Heart right ventricle (tissue), 16 donors: ENCODE measurements at regions not wholly inside any gene's neighbourhood (a gene's known extent, or its start where the extent isn't known, plus 50 kb on each side); places are given as distances from the start of the nearest gene placed in this dataset.

Experiments
- ATAC-seq, 8 donors: fragments of 200-7000 bp; cut with Tn5 transposase; one replicate each; pipeline ENCODE4 v1.9.1; 2020; ENCODE audit warnings: mild to moderate bottlenecking in 8 of 8, moderate library complexity in 8 of 8, moderate number of reproducible peaks in 1 of 8
- DNase-seq, 2 donors: peaks; one replicate each; pipeline ENCODE4 v3.0.0-alpha.2; 2020
- H3K27ac ChIP-seq, 10 donors: fragments of 200-600 bp; sonication (generic) in 2 of 10; one replicate each; pipeline versions ENCODE4 v1.5.0 to v1.8.0; 2020 to 2022; ENCODE audit warnings: mild to moderate bottlenecking in 3 of 10
- H3K27me3 ChIP-seq, 7 donors: fragments of 200-600 bp; one replicate each; pipeline ENCODE4 v1.8.0; 2021 to 2022; ENCODE audit warnings: mild to moderate bottlenecking in 2 of 7
- H3K36me3 ChIP-seq, 9 donors: fragments of 200-600 bp; sonication (generic) in 1 of 9; one replicate each; pipeline versions ENCODE4 v1.5.0 to v1.8.0; 2020 to 2022; ENCODE audit warnings: mild to moderate bottlenecking in 2 of 9
- H3K4me1 ChIP-seq, 9 donors: fragments of 200-600 bp; sonication (generic) in 1 of 9; one replicate each; pipeline versions ENCODE4 v1.5.0 to v1.8.0; 2020 to 2022; ENCODE audit warnings: mild to moderate bottlenecking in 4 of 9
- H3K4me3 ChIP-seq, 10 donors: fragments of 200-600 bp; sonication (generic) in 2 of 10; one replicate each; pipeline versions ENCODE4 v1.5.0 to v1.8.0; 2020 to 2022; ENCODE audit warnings: mild to moderate bottlenecking in 7 of 10, moderate library complexity in 2 of 10
- H3K9me3 ChIP-seq, 11 donors: fragments of 200-600 bp in 10 of 11; sonication (generic) in 2 of 11; one replicate each; pipeline versions ENCODE4 v1.5.0 to v1.8.0; 2013 to 2022; ENCODE audit warnings: mild to moderate bottlenecking in 2 of 11, control low read depth in 1 of 11, moderate library complexity in 1 of 11
- CTCF ChIP-seq, 9 donors: fragments of 200-600 bp; sonication (generic) in 2 of 9; IDR thresholded peaks; one replicate each; pipeline versions ENCODE4 v1.5.0 to v1.8.0; 2021 to 2022; ENCODE audit warnings: antibody characterized with exemption in 9 of 9, mild to moderate bottlenecking in 5 of 9, moderate library complexity in 1 of 9
- WGBS, 2 donors: extraction: QIAGEN DNeasy Blood & Tissue Kit; methylation state at CpG; one replicate each; pipeline ENCODE4 v1.1.7; 2013; ENCODE audit warnings: inconsistent platforms in 1 of 2; 5-methylcytosine and 5-hydroxymethylcytosine counted together
- intact Hi-C, 10 donors: fragments of 100-400 bp; cut with DNase I; formaldehyde crosslinking; loops; one replicate each; pipeline versions ENCODE4 v1.11.1 to v1.14.2; 2022
- donor health status: Arrhythmogenic right ventricular cardiomyopathy.
- donor health status: ischemic (EF 13 %, LVEDD 7.1; RV severe dilation, severe dysfunction).
- donor health status: healthy with polysubstance abuse.
- donor health status: DM: no; HTN: yes; CAD: no.
- donor health status: DM: no; HTN: no; CAD: no.
- donor health status: ischemic (EF 25% LVEDD 6.9; RV normal size, moderate dysfunction).
- donor health status: ischemic (EF 25% LVEDD 5.7; RV mildly dilated, moderate dysfunction).
- donor health status: healthy.
- donor health status: DM: yes; HTN: yes; CAD: no.
- donor health status: Ischemic cardiomyopathy.
- donor health status: ischemic (EF 35%, LVEDD 5.7; RV mildly dilated, moderate dysfunction).
- donor health status: nonischemic (EF 11% LVEDD 7.7; RV severe dilation, severe dysfunction).
- donor health status: DM: yes; HTN: yes; CAD: no.
- donor health status: PGD.
- donor health status: ischemic (EF 29% LVEDD 5.4; RV normal size, mild dysfunction).
- donor health status: nonischemic (EF 23%, LVEDD 6.1; RV moderate dilation, normal function).

DNA sequence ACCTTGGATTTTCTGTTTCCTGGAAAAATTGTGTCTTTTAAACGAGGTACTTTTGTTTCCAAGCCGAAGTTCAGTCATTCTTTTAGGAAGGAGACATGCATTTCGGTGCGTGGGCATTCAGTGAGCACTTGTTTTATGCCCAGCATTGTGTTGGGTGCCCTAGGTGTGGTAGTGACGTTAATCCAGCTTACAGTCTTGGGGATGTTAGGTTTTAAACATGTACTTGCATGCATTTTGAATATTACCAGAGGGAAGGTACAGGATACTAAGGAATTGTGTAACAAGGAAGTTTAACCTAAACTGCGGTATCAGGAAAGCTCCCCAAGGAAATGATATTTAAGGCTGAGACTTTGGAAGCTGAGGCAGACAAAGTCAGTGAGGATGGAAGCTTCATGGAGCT, 66.3 kb downstream of the ARHGAP35 start:
- no peak for ATAC-seq
- H3K36me3 ChIP-seq, result peaks cover 0 to 14% (median 0%) of the 10 kb centered on the region in 9 donors
- H3K4me1 ChIP-seq, result peaks cover 13 to 89% (median 75%) of the 10 kb centered on the region in 9 donors
- no peaks in the 10 kb centered on the region for H3K9me3 ChIP-seq
- no peak overlapping the region for H3K4me3 ChIP-seq
- WGBS, 2 donors, result 58 to 59% methylated on average over 6 of the region's 6 CpGs
- H3K27me3 ChIP-seq, result no peaks in the 10 kb centered on the region
- no peak for DNase-seq
- H3K27ac ChIP-seq, result peak overlapping the region in 7 of 10 donors; percentile 34 to 80 (median 62)
- TF ChIP-seq CTCF (IDR thresholded peaks at IDR 0.05), result no peak
- intact Hi-C loops, result loop anchor here in 7 of 10 donors (5.0 to 10.0 kb wide), 5 partner anchors 40 to 65 kb away; partner anchors contain the start of gene ARHGAP35 (in 5 of the 7)

DNA sequence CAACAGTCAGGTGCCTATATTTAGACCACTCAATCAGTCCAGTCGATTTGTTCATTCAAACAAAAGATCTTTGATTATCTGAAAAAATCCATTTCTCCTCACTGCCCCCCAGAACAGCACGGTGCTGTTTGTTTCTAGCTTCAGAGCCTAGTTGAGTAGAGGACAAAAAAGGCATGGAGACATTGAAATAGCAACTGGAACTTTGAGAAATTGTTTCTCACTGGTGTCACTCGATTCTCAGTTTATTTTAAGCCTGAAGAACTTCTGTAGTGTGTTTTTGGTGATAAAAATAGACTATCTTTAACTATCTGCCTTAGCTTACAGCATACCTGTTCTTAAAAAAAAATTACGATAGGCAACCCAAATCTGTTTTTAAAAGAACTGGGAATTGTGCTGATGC, 67.1 kb downstream of the ARHGAP35 start:
- H3K36me3 ChIP-seq, result peaks cover 0 to 6% (median 0%) of the 10 kb centered on the region in 9 donors
- DNase-seq, result no peak
- H3K4me1 ChIP-seq, result peaks cover 13 to 97% (median 83%) of the 10 kb centered on the region in 9 donors
- no peak overlapping the region for H3K4me3 ChIP-seq
- no peaks in the 10 kb centered on the region for H3K9me3 ChIP-seq
- no peak for TF ChIP-seq CTCF (IDR thresholded peaks at IDR 0.05)
- ATAC-seq, result peak in 3 of 8 donors; percentile 10 to 26 (median 12)
- 35 to 42% methylated on average over 4 of the region's 4 CpGs for WGBS, 2 donors
- no peaks in the 10 kb centered on the region for H3K27me3 ChIP-seq
- peak overlapping the region in 8 of 10 donors; percentile 34 to 80 (median 58) for H3K27ac ChIP-seq
- intact Hi-C loops, result loop anchor here in 7 of 10 donors (5.0 to 10.0 kb wide), 5 partner anchors 39 to 66 kb away; partner anchors contain the start of gene ARHGAP35 (in 5 of the 7)

- ATAC-seq, result no peak
- H3K27ac ChIP-seq, result peak overlapping the region in 4 of 10 donors; percentile 23 to 80 (median 60)
- DNase-seq, result no peak
- no peak overlapping the region for H3K4me3 ChIP-seq
- H3K4me1 ChIP-seq, result peaks cover 13 to 100% (median 85%) of the 10 kb centered on the region in 9 donors
- H3K27me3 ChIP-seq, result no peaks in the 10 kb centered on the region
- H3K36me3 ChIP-seq, result no peaks in the 10 kb centered on the region
- TF ChIP-seq CTCF (IDR thresholded peaks at IDR 0.05), result peak in 2 of 9 donors; percentile 9 to 12
- no peaks in the 10 kb centered on the region for H3K9me3 ChIP-seq
- intact Hi-C loops, result loop anchor here in 7 of 10 donors (5.0 to 10.0 kb wide), 5 partner anchors 38 to 67 kb away; partner anchors contain the start of gene ARHGAP35 (in 5 of the 7)
- 77 to 85% methylated on average over 5 of the region's 5 CpGs for WGBS, 2 donors
Observed at GRCh38 chr19:46928951-46929350, 68.2 kb downstream of the ARHGAP35 start.

- TF ChIP-seq CTCF (IDR thresholded peaks at IDR 0.05), result no peak
- ATAC-seq, result peak in 2 of 8 donors; percentile 20 to 54
- DNase-seq, result no peak
- intact Hi-C loops, result loop anchor here in 2 of 10 donors (5.0 to 10.0 kb wide), 2 partner anchors 51 to 54 kb away; no protein-coding TSS in a partner anchor
- Histone ChIP-seq H3K9me3 (no peaks in the 10 kb centered on the region), H3K4me1 (peaks cover 0 to 95% (median 78%) of the 10 kb centered on the region in 9 donors), H3K36me3 (no peaks in the 10 kb centered on the region), H3K27ac (peak overlapping the region in 7 of 10 donors; percentile 17 to 67 (median 43)), H3K27me3 (no peaks in the 10 kb centered on the region), H3K4me3 (no peak overlapping the region)
- WGBS, 2 donors, result 52 to 56% methylated on average over 5 of the region's 5 CpGs
Observed at GRCh38 chr19:46931202-46931601, 70.4 kb downstream of the ARHGAP35 start.
